WTC11 (cell line): ENCODE measurements at regions not wholly inside any gene's neighbourhood (a gene's known extent, or its start where the extent isn't known, plus 50 kb on each side); places are given as distances from the start of the nearest gene placed in this dataset.

ENCODE experiments used
- ATAC-seq: fragments of 200-7000 bp; cut with Tn5 transposase; 2 replicates; pipeline ENCODE4 v1.10.0; 2021; ENCODE audit warnings: mild to moderate bottlenecking, moderate library complexity
- CTCF ChIA-PET: fragments of 300-600 bp; sonication (Branson Sonifier 250); formaldehyde crosslinking; loops from one replicate; lab custom pipeline; 2021; ENCODE audit warnings: antibody characterized with exemption; lab: Charles Lee
- POLR2A ChIA-PET: fragments of 350-600 bp; sonication (Branson Sonifier 250); formaldehyde crosslinking; loops from one replicate; lab custom pipeline; 2021; ENCODE audit warnings: antibody characterized with exemption; lab: Charles Lee
- DNase-seq: peaks from one replicate; pipeline ENCODE4 v3.0.0; 2021; ENCODE audit warnings: low spot score
- H3K27ac Mint-ChIP-seq: 2 replicates; pipeline ENCODE4 v1.8.0; 2021; ENCODE audit warnings: mixed read lengths
- H3K27me3 Mint-ChIP-seq: 2 replicates; pipeline ENCODE4 v1.8.0; 2021; ENCODE audit warnings: low read depth, mild to moderate bottlenecking, moderate library complexity, mixed read lengths
- H3K36me3 Mint-ChIP-seq: 2 replicates; pipeline ENCODE4 v1.8.0; 2021; ENCODE audit warnings: mixed read lengths
- H3K4me1 Mint-ChIP-seq: 2 replicates; pipeline ENCODE4 v1.8.0; 2022; ENCODE audit warnings: mixed read lengths
- H3K4me3 Mint-ChIP-seq: 2 replicates; pipeline ENCODE4 v1.8.0; 2021; ENCODE audit warnings: mild to moderate bottlenecking, moderate library complexity, mixed read lengths
- H3K9me3 Mint-ChIP-seq: 2 replicates; pipeline ENCODE4 v1.8.0; 2021; ENCODE audit warnings: mixed read lengths
- ARID4B ChIP-seq: sonication (generic); formaldehyde crosslinking; IDR thresholded peaks from 2 replicates; pipeline ENCODE4 v1.8.0; 2023; ENCODE audit warnings: missing genetic modification reagents, mild to moderate bottlenecking, borderline replicate concordance
- ATF2 ChIP-seq: sonication (generic); formaldehyde crosslinking; IDR thresholded peaks from 2 replicates; pipeline ENCODE4 v1.8.1; 2022; ENCODE audit warnings: low read depth, missing genetic modification reagents, borderline replicate concordance
- ETV6 ChIP-seq: sonication (generic); formaldehyde crosslinking; IDR thresholded peaks from 2 replicates; pipeline ENCODE4 v1.8.1; 2022; ENCODE audit warnings: mild to moderate bottlenecking, missing genetic modification reagents
- FOXJ3 ChIP-seq: sonication (generic); formaldehyde crosslinking; IDR thresholded peaks from 2 replicates; pipeline ENCODE4 v1.9.0; 2021; ENCODE audit warnings: missing genetic modification reagents, mild to moderate bottlenecking, borderline replicate concordance
- GABPB1 ChIP-seq: sonication (generic); formaldehyde crosslinking; IDR thresholded peaks from 2 replicates; pipeline ENCODE4 v1.8.1; 2023; ENCODE audit warnings: mild to moderate bottlenecking, missing genetic modification reagents
- HMGXB4 ChIP-seq: sonication (generic); formaldehyde crosslinking; IDR thresholded peaks from 2 replicates; pipeline ENCODE4 v1.8.1; 2023; ENCODE audit warnings: mild to moderate bottlenecking, moderate library complexity, missing genetic modification reagents
- IRF2 ChIP-seq: sonication (generic); formaldehyde crosslinking; IDR thresholded peaks from 2 replicates; pipeline ENCODE4 v1.8.0; 2022; ENCODE audit warnings: low read depth, missing genetic modification reagents, borderline replicate concordance
- MAX ChIP-seq: sonication (generic); formaldehyde crosslinking; IDR thresholded peaks from 2 replicates; pipeline ENCODE4 v1.8.0; 2022; ENCODE audit warnings: mild to moderate bottlenecking, missing genetic modification reagents
- NFE2L1 ChIP-seq: sonication (generic); formaldehyde crosslinking; IDR thresholded peaks from 2 replicates; pipeline ENCODE4 v1.8.1; 2023; ENCODE audit warnings: missing genetic modification reagents
- USF2 ChIP-seq: sonication (generic); formaldehyde crosslinking; IDR thresholded peaks from 2 replicates; pipeline ENCODE4 v1.8.1; 2023; ENCODE audit warnings: mild to moderate bottlenecking, missing genetic modification reagents, moderate library complexity
- ZBTB21 ChIP-seq: sonication (generic); formaldehyde crosslinking; IDR thresholded peaks from 2 replicates; pipeline ENCODE4 v1.8.1; 2023; ENCODE audit warnings: mild to moderate bottlenecking, missing genetic modification reagents, borderline replicate concordance
- ZNF138 ChIP-seq: sonication (generic); formaldehyde crosslinking; conservative IDR thresholded peaks from 2 replicates; pipeline ENCODE4 v1.8.1; 2022; ENCODE audit warnings: mild to moderate bottlenecking, moderate library complexity, missing genetic modification reagents
- ZNF219 ChIP-seq: sonication (generic); formaldehyde crosslinking; IDR thresholded peaks from 2 replicates; pipeline ENCODE4 v1.8.0; 2023; ENCODE audit warnings: missing genetic modification reagents, mild to moderate bottlenecking, borderline replicate concordance
- ZNF232 ChIP-seq: sonication (generic); formaldehyde crosslinking; IDR thresholded peaks from 2 replicates; pipeline ENCODE4 v1.8.0; 2022; ENCODE audit warnings: mild to moderate bottlenecking, missing genetic modification reagents
- ZNF281 ChIP-seq: sonication (generic); formaldehyde crosslinking; IDR thresholded peaks from 2 replicates; pipeline ENCODE4 v1.8.0; 2023; ENCODE audit warnings: mild to moderate bottlenecking, missing genetic modification reagents
- ZNF317 ChIP-seq: sonication (generic); formaldehyde crosslinking; IDR thresholded peaks from 2 replicates; pipeline ENCODE4 v1.8.1; 2023; ENCODE audit warnings: low read depth, mild to moderate bottlenecking, moderate library complexity, missing genetic modification reagents, borderline replicate concordance
- ZNF423 ChIP-seq: fragments of 250-450 bp; sonication (Bioruptor Pico); IDR thresholded peaks from 2 replicates; pipeline ENCODE4 v2.1.2; 2022; ENCODE audit warnings: mild to moderate bottlenecking, moderate library complexity
- ZNF532 ChIP-seq: fragments of 250-450 bp; sonication (Bioruptor Pico); IDR thresholded peaks from 2 replicates; pipeline ENCODE4 v1.9.0; 2021; ENCODE audit warnings: mild to moderate bottlenecking, borderline replicate concordance

- TF ChIP-seq ETV6 (CRISPR knock-in tag) (no peak), HMGXB4 (CRISPR knock-in tag) (no peak), IRF2 (CRISPR knock-in tag) (no peak)
Measured at GRCh38 chr4:17315459-17315858, 196.4 kb downstream of the QDPR start (continued).

- Mint-ChIP-seq H3K4me1 (peaks cover 10% of the 10 kb centered on the region), H3K4me3 (no peak overlapping the region), H3K36me3 (no peaks in the 10 kb centered on the region), H3K27ac (no peak overlapping the region), H3K9me3 (no peaks in the 10 kb centered on the region), H3K27me3 (peaks cover 2% of the 10 kb centered on the region; the same call in 1 of the 2 replicates)
- ChIA-PET POLR2A (no interaction called here), CTCF (no interaction called here)
- ATAC-seq, result no peak
- TF ChIP-seq ATF2 (CRISPR knock-in tag), result no peak
- TF ChIP-seq ZNF219 (CRISPR knock-in tag), result no peak
- TF ChIP-seq MAX (CRISPR knock-in tag), result no peak
- TF ChIP-seq GABPB1 (CRISPR knock-in tag), result no peak
- no peak for TF ChIP-seq ARID4B (CRISPR knock-in tag)
- TF ChIP-seq ZNF232 (CRISPR knock-in tag), result no peak
- TF ChIP-seq ZNF138 (CRISPR knock-in tag), result no peak
- TF ChIP-seq ZNF423 (CRISPR knock-in tag), result no peak
- TF ChIP-seq NFE2L1, result no peak
- TF ChIP-seq USF2, result no peak
- DNase-seq, result no peak
Measured at GRCh38 chr4:17313194-17313593, 198.7 kb downstream of the QDPR start.

- ChIA-PET CTCF (no interaction called here), POLR2A (no interaction called here)
- Mint-ChIP-seq H3K27ac (no peak overlapping the region), H3K36me3 (no peaks in the 10 kb centered on the region), H3K9me3 (peaks cover 16% of the 10 kb centered on the region), H3K4me1 (no peaks in the 10 kb centered on the region), H3K27me3 (no peaks in the 10 kb centered on the region), H3K4me3 (no peak overlapping the region)
- ATAC-seq (no peak), DNase-seq (no peak)
- TF ChIP-seq ETV6 (CRISPR knock-in tag) (no peak), ZNF281 (CRISPR knock-in tag) (no peak), ZNF317 (CRISPR knock-in tag) (no peak), ZBTB21 (CRISPR knock-in tag) (no peak), ZNF532 (CRISPR knock-in tag) (no peak), FOXJ3 (CRISPR knock-in tag) (no peak)
Measured at GRCh38 chr4:17310269-17310652, 201.6 kb downstream of the QDPR start.
